ENCODE measurements at regions not wholly inside any gene's neighbourhood (a gene's known extent, or its start where the extent isn't known, plus 50 kb on each side); places are given as distances from the start of the nearest gene placed in this dataset.

GRCh38 chr18:64276311-64277090 lies 127.6 kb upstream of the LINC00305 start:
- DNase-seq, result no peak

GRCh38 chr18:64275593-64276300 lies 126.9 kb upstream of the LINC00305 start:
- DNase-seq, result no peak

GRCh38 chr18:64273724-64274123 lies 124.8 kb upstream of the LINC00305 start:
- DNase-seq, result no peak

GRCh38 chr18:64271975-64272659 lies 123.2 kb upstream of the LINC00305 start:
- no peak for DNase-seq

- DNase-seq, result no peak
Measured at GRCh38 chr18:64271246-64271645, 122.4 kb upstream of the LINC00305 start.

- no peak for DNase-seq
Measured at GRCh38 chr18:64270608-64271007, 121.7 kb upstream of the LINC00305 start.

- no peak for DNase-seq
Measured at GRCh38 chr18:64270121-64270520, 121.2 kb upstream of the LINC00305 start.

- no peak for DNase-seq
Measured at GRCh38 chr18:64264171-64264570, 115.3 kb upstream of the LINC00305 start.

GRCh38 chr18:64260810-64261209 lies 111.9 kb upstream of the LINC00305 start:
- no peak for DNase-seq

GRCh38 chr18:64259871-64260270 lies 111.0 kb upstream of the LINC00305 start:
- no peak for DNase-seq

GRCh38 chr18:64258111-64258650 lies 109.3 kb upstream of the LINC00305 start:
- DNase-seq, result no peak

- no peak for DNase-seq
Measured at GRCh38 chr18:64254399-64255093, 105.7 kb upstream of the LINC00305 start.

GRCh38 chr18:64253873-64254272 lies 105.0 kb upstream of the LINC00305 start:
- no peak for DNase-seq

GRCh38 chr18:64253222-64253621 lies 104.3 kb upstream of the LINC00305 start:
- no peak for DNase-seq

- no peak for DNase-seq
Measured at GRCh38 chr18:64248836-64249235, 99.9 kb upstream of the LINC00305 start.

GRCh38 chr18:64245126-64245861 lies 96.4 kb upstream of the LINC00305 start:
- no peak for DNase-seq

- no peak for DNase-seq
Measured at GRCh38 chr18:64244571-64244970, 95.7 kb upstream of the LINC00305 start.

GRCh38 chr18:64240316-64240715 lies 91.4 kb upstream of the LINC00305 start:
- no peak for DNase-seq

GRCh38 chr18:64238076-64238475 lies 89.2 kb upstream of the LINC00305 start:
- no peak for DNase-seq

GRCh38 chr18:64234321-64234720 lies 85.4 kb upstream of the LINC00305 start:
- DNase-seq, result no peak

- DNase-seq, result no peak
Measured at GRCh38 chr18:64233851-64234250, 85.0 kb upstream of the LINC00305 start.

- DNase-seq, result no peak
Measured at GRCh38 chr18:64220941-64221340, 72.1 kb upstream of the LINC00305 start.

Measured in SIG-M5 (cell line).